ENCODE measurements at regions not wholly inside any gene's neighbourhood (a gene's known extent, or its start where the extent isn't known, plus 50 kb on each side); places are given as distances from the start of the nearest gene placed in this dataset.
A peak's percentile ranks its signal among the peaks of the same experiment; 100 is the strongest.

DNA sequence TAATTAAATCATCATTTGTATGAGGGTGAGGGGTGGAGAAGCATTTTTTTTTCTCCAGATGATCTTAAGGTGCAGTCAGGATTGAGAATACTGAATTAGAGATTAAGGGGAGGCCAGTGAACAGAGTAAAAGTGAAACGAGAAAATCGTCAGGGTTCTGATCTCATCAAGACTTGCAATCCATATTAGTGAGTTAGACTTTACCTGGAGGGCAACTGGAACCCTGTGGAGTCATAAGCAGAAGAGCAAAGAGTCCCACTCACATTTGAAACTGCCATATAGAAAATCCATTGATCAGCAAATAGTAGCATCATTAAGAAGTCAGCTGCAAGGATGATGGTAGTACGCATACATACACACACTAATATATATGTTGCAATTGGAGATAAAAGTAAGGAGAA lies 466.2 kb upstream of the PAPPA start:
- TF ChIP-seq EHF (CRISPR knock-in tag; IDR thresholded peaks at IDR 0.05) (no peak), NR3C1 (IDR thresholded peaks at IDR 0.05) (no peak), MAFK (IDR thresholded peaks at IDR 0.05; ENCODE audit: partially characterized antibody) (peak; percentile 67), PHF8 (IDR thresholded peaks at IDR 0.05; ENCODE audit: borderline replicate concordance, low read depth) (no peak)
- TF ChIP-seq, protein P1, sequence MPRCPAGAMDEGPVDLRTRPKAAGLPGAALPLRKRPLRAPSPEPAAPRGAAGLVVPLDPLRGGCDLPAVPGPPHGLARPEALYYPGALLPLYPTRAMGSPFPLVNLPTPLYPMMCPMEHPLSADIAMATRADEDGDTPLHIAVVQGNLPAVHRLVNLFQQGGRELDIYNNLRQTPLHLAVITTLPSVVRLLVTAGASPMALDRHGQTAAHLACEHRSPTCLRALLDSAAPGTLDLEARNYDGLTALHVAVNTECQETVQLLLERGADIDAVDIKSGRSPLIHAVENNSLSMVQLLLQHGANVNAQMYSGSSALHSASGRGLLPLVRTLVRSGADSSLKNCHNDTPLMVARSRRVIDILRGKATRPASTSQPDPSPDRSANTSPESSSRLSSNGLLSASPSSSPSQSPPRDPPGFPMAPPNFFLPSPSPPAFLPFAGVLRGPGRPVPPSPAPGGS (IDR thresholded peaks at IDR 0.05): no peak
- no peak overlapping the region for H3K4me3 ChIP-seq
- H3K4me2 ChIP-seq: peak overlapping the region; percentile 49
- no peak for FAIRE-seq
- peak overlapping the region; percentile 38 to 64; a peak in 4 of 6 replicates for H3K27ac ChIP-seq
- ATAC-seq: no peak
- peaks cover 40% of the 10 kb centered on the region for H3K9me3 ChIP-seq
- WGBS (ENCODE audit: missing lambda C conversion rate): 50% methylated on average over 3 of the region's 3 CpGs
- ChIA-PET CTCF (interaction anchor here (0.8 to 1.9 kb wide), 2 partner anchors 15 to 93 kb away, joined by 3 to 6 read pairs; no protein-coding TSS in a partner anchor), POLR2A (no interaction called here)
- H3K4me1 ChIP-seq: peaks cover 14% of the 10 kb centered on the region
- DNase-seq (ENCODE audit: low read depth in 1 of 2, low spot score in 1 of 2): no peak

GRCh38 chr9:115689331-115689730 lies 464.3 kb upstream of the PAPPA start:
- peaks cover 24% of the 10 kb centered on the region for H3K4me1 ChIP-seq
- H3K27ac ChIP-seq: peak overlapping the region; percentile 75 to 86; a peak in 4 of 6 replicates
- no peak overlapping the region for H3K4me3 ChIP-seq
- ChIA-PET CTCF (interaction anchor here (1.2 to 6.2 kb wide), 2 partner anchors 96 to 255 kb away, joined by 3 to 88 read pairs; no protein-coding TSS in a partner anchor), POLR2A (no interaction called here)
- DNase-seq (ENCODE audit: low read depth in 1 of 2, low spot score in 1 of 2) (no peak), FAIRE-seq (no peak), ATAC-seq (no peak)
- H3K9me3 ChIP-seq: peaks cover 32% of the 10 kb centered on the region
- WGBS (ENCODE audit: missing lambda C conversion rate): 86% methylated on average over 1 of the region's 1 CpG
- H3K4me2 ChIP-seq: no peak overlapping the region
- TF ChIP-seq KDM1A (IDR thresholded peaks at IDR 0.05; ENCODE audit: low read depth): no peak
- TF ChIP-seq CHD4 (IDR thresholded peaks at IDR 0.05; ENCODE audit: borderline replicate concordance): no peak
- no peak for TF ChIP-seq FOXS1 (CRISPR knock-in tag; IDR thresholded peaks at IDR 0.05)
- TF ChIP-seq, protein P2, sequence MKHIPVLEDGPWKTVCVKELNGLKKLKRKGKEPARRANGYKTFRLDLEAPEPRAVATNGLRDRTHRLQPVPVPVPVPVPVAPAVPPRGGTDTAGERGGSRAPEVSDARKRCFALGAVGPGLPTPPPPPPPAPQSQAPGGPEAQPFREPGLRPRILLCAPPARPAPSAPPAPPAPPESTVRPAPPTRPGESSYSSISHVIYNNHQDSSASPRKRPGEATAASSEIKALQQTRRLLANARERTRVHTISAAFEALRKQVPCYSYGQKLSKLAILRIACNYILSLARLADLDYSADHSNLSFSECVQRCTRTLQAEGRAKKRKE (CRISPR knock-in tag; IDR thresholded peaks at IDR 0.05; ENCODE audit: low read depth): no peak
- TF ChIP-seq, protein P3, sequence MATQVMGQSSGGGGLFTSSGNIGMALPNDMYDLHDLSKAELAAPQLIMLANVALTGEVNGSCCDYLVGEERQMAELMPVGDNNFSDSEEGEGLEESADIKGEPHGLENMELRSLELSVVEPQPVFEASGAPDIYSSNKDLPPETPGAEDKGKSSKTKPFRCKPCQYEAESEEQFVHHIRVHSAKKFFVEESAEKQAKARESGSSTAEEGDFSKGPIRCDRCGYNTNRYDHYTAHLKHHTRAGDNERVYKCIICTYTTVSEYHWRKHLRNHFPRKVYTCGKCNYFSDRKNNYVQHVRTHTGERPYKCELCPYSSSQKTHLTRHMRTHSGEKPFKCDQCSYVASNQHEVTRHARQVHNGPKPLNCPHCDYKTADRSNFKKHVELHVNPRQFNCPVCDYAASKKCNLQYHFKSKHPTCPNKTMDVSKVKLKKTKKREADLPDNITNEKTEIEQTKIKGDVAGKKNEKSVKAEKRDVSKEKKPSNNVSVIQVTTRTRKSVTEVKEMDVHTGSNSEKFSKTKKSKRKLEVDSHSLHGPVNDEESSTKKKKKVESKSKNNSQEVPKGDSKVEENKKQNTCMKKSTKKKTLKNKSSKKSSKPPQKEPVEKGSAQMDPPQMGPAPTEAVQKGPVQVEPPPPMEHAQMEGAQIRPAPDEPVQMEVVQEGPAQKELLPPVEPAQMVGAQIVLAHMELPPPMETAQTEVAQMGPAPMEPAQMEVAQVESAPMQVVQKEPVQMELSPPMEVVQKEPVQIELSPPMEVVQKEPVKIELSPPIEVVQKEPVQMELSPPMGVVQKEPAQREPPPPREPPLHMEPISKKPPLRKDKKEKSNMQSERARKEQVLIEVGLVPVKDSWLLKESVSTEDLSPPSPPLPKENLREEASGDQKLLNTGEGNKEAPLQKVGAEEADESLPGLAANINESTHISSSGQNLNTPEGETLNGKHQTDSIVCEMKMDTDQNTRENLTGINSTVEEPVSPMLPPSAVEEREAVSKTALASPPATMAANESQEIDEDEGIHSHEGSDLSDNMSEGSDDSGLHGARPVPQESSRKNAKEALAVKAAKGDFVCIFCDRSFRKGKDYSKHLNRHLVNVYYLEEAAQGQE (IDR thresholded peaks at IDR 0.05): no peak
- TF ChIP-seq HEYL (CRISPR knock-in tag; IDR thresholded peaks at IDR 0.05): no peak

DNA sequence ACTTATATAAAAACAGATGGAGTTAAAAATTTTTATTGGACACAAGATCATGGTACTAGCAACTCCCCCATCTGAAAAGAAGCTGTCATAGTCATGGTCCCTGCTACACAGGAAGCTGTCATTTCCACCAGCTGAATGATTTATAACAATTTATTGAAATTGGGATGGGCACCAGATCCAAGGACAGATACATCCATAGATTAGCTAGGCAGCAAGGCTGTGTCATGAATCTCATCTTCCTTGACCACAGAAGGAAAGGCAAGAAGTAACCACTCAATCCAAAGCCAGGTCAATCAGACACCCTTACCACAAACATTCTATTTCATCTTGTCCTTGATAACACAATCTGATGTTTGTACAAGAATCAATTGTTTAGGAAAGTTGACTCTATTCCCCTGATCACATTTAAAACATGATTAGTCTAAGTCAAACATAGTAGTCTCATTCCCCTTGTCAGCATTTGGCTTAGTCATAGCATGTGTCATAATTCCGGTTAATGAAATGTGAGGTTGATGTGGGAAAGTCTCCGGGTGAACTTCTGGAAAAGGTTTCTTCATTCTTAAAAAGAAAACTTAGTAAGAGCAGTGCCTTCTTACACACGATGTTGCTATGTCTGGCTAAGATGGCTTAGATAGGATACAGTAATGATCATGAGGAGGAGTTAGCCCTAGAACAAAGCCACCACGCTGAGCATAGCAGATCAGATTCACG lies 462.6 kb upstream of the PAPPA start:
- Histone ChIP-seq H3K4me2 (peak overlapping the region; percentile 20; the same call in 2 of the 3 replicates), H3K4me1 (peaks cover 31% of the 10 kb centered on the region), H3K4me3 (no peak overlapping the region), H3K27ac (peak overlapping the region; percentile 75 to 86), H3K9me3 (peaks cover 27% of the 10 kb centered on the region; the same call in 2 of the 3 replicates)
- DNase-seq (ENCODE audit: low read depth in 1 of 2, low spot score in 1 of 2): peak; percentile 29 to 83
- ChIA-PET POLR2A (interaction anchor here (0.8 to 2.3 kb wide), 4 partner anchors 18 to 463 kb away, joined by 3 to 16 read pairs (median 4); partner anchors contain the start of gene PAPPA), CTCF (interaction anchor here (1.5 to 6.2 kb wide), 2 partner anchors 18 to 98 kb away, joined by 4 to 88 read pairs; no protein-coding TSS in a partner anchor)
- peak; percentile 97 for FAIRE-seq
- 27% methylated on average over 5 of the region's 5 CpGs for WGBS (ENCODE audit: missing lambda C conversion rate)
- peak; percentile 74 to 79 for ATAC-seq
- TF ChIP-seq JUNB (IDR thresholded peaks at IDR 0.05) (peak; percentile 86), MAX (IDR thresholded peaks at IDR 0.05) (no peak; the same call in 1 of the 2 replicates), NPAS2 (CRISPR knock-in tag; IDR thresholded peaks at IDR 0.05; ENCODE audit: borderline replicate concordance) (no peak), GATA3 (IDR thresholded peaks at IDR 0.05; ENCODE audit: borderline replicate concordance) (peak; percentile 81; the same call in 1 of the 2 replicates), CEBPB (IDR thresholded peaks at IDR 0.05) (peak in 1 of 2 experiments; percentile 57; a peak in 1 of 4 replicates), POLR2AphosphoS2 (conservative IDR thresholded peaks at IDR 0.05; ENCODE audit: low read length) (no peak), JUN (IDR thresholded peaks at IDR 0.05) (peak; percentile 36 to 60; a peak in 2 of 5 replicates), HDAC2 (IDR thresholded peaks at IDR 0.05) (no peak), MAFK (IDR thresholded peaks at IDR 0.05; ENCODE audit: partially characterized antibody) (peak; percentile 76), TP53 (CRISPR knock-in tag; IDR thresholded peaks at IDR 0.05) (no peak), FOSL2 (IDR thresholded peaks at IDR 0.05) (peak; percentile 72; the same call in 1 of the 2 replicates), FOSL2 (CRISPR knock-in tag; IDR thresholded peaks at IDR 0.05) (peak; percentile 89), NFE2L2 (conservative IDR thresholded peaks at IDR 0.05; ENCODE audit: low read length) (no peak)
- TF ChIP-seq, protein P4, sequence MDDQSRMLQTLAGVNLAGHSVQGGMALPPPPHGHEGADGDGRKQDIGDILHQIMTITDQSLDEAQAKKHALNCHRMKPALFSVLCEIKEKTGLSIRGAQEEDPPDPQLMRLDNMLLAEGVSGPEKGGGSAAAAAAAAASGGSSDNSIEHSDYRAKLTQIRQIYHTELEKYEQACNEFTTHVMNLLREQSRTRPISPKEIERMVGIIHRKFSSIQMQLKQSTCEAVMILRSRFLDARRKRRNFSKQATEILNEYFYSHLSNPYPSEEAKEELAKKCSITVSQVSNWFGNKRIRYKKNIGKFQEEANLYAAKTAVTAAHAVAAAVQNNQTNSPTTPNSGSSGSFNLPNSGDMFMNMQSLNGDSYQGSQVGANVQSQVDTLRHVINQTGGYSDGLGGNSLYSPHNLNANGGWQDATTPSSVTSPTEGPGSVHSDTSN (IDR thresholded peaks at IDR 0.05): no peak
- TF ChIP-seq, protein P2 (CRISPR knock-in tag; IDR thresholded peaks at IDR 0.05; ENCODE audit: low read depth): no peak
- TF ChIP-seq, protein P5, sequence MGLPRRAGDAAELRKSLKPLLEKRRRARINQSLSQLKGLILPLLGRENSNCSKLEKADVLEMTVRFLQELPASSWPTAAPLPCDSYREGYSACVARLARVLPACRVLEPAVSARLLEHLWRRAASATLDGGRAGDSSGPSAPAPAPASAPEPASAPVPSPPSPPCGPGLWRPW (IDR thresholded peaks at IDR 0.05): no peak
